K562 (cell line): ENCODE measurements at regions not wholly inside any gene's neighbourhood (a gene's known extent, or its start where the extent isn't known, plus 50 kb on each side); places are given as distances from the start of the nearest gene placed in this dataset.

Experiments used
- ATAC-seq: fragments of 200-7000 bp; cut with Tn5 transposase; 3 replicates; pipeline ENCODE4 v1.9.1; 2020; ENCODE audit warnings: moderate library complexity
- BruUV-seq: library from RNA; stranded (reverse); fragments of 400-500 nt; replicated peaks from 2 replicates; lab custom pipeline; 2021; lab: Mats Ljungman, UMichigan
- CTCF ChIA-PET: fragments of 300-600 bp; formaldehyde crosslinking; extraction: SDS; loops from one replicate; lab custom pipeline; 2021; ENCODE audit warnings: low intra/inter-chr PET ratio; lab: Yijun Ruan, JAX
- POLR2A ChIA-PET: fragments of 300-600, 350-650 bp; sonication (Branson Sonifier 250); formaldehyde crosslinking; extraction: SDS; loops from one replicate; lab custom pipeline; 2021; ENCODE audit warnings: antibody characterized with exemption, inconsistent platforms; lab: Yijun Ruan, JAX
- DNase-seq, 4 experiments: peaks; one replicate each; pipeline versions ENCODE4 v3.0.0 to v3.0.0-alpha.2; 2011 to 2018; ENCODE audit warnings: low spot score in 3 of 4, mixed read lengths in 3 of 4; ENCODE audit errors: extremely low read depth in 1 of 4
- FAIRE-seq: peaks from 2 replicates; lab custom pipeline; 2011; peaks lifted over from hg19 to GRCh38; lab: Jason Lieb, UNC
- H2AFZ ChIP-seq: 2 replicates; pipeline ENCODE4 v1.6.0; 2011; ENCODE audit warnings: low read depth, low read length, control low read depth, inconsistent platforms
- H3K27ac ChIP-seq: fragments of 200-600 bp; 3 replicates; pipeline ENCODE4 v1.8.0; 2011; ENCODE audit warnings: low read depth, mild to moderate bottlenecking, control low read depth, inconsistent platforms, low read length, moderate library complexity, mixed read lengths; ENCODE audit errors: extremely low read depth
- H3K27me3 ChIP-seq, 2 experiments: fragments of 300-600 bp in 1 of 2; 2 replicates in 1 of 2; 3 replicates in 1 of 2; pipeline versions ENCODE4 v1.6.0 to v1.8.0; 2011; ENCODE audit warnings: inconsistent platforms in 2 of 2, low read length in 2 of 2, mild to moderate bottlenecking in 1 of 2, mixed read lengths in 1 of 2, moderate library complexity in 1 of 2; ENCODE audit not compliant: control insufficient read depth in 2 of 2, insufficient read depth in 2 of 2
- H3K36me3 ChIP-seq: fragments of 300-600 bp; 3 replicates; pipeline ENCODE4 v1.8.0; 2011; ENCODE audit warnings: mild to moderate bottlenecking, low read length, inconsistent platforms; ENCODE audit not compliant: control insufficient read depth, insufficient read depth
- H3K4me1 ChIP-seq, 2 experiments: fragments of 200-600 bp in 1 of 2; replicated peaks in 1 of 2; 2 replicates in 1 of 2; 3 replicates in 1 of 2; pipeline versions ENCODE4 v1.5.1 to v1.8.0; 2011; ENCODE audit warnings: inconsistent platforms in 2 of 2, low read length in 2 of 2, mild to moderate bottlenecking in 1 of 2, mixed read lengths in 1 of 2, moderate library complexity in 1 of 2; ENCODE audit not compliant: control insufficient read depth in 2 of 2, insufficient read depth in 2 of 2
- H3K4me2 ChIP-seq: 2 replicates; pipeline ENCODE4 v1.6.1; 2011; ENCODE audit warnings: low read length, control low read depth, inconsistent platforms, mixed read lengths; ENCODE audit not compliant: insufficient read depth
- H3K4me3 ChIP-seq: fragments of 200-600 bp; sonication (generic), shearing (Covaris generic); 2 replicates; pipeline ENCODE4 v1.5.1; 2016; ENCODE audit warnings: control low read depth, inconsistent platforms
- H3K79me2 ChIP-seq: fragments of 200-600 bp; 3 replicates; pipeline ENCODE4 v1.8.0; 2011; ENCODE audit warnings: low read length, inconsistent platforms; ENCODE audit not compliant: control insufficient read depth, insufficient read depth
- H3K9ac ChIP-seq, 2 experiments: 2 replicates each; pipeline versions ENCODE4 v1.6.0 to v1.6.1; 2011; ENCODE audit warnings: low read depth in 2 of 2, low read length in 2 of 2, control low read depth in 1 of 2, inconsistent platforms in 1 of 2, mild to moderate bottlenecking in 1 of 2, mixed read lengths in 1 of 2; ENCODE audit not compliant: insufficient read depth in 1 of 2
- H3K9me1 ChIP-seq: one replicate; pipeline ENCODE4 v1.6.0; 2011; ENCODE audit warnings: inconsistent platforms, mild to moderate bottlenecking, low read length, moderate library complexity; ENCODE audit not compliant: control insufficient read depth, insufficient read depth
- H3K9me3 ChIP-seq: replicated peaks from 2 replicates; pipeline ENCODE4 v1.5.1; 2011; ENCODE audit warnings: low read depth, low read length, inconsistent platforms; ENCODE audit not compliant: control insufficient read depth, insufficient read depth
- H4K20me1 ChIP-seq: replicated peaks from 2 replicates; pipeline ENCODE4 v1.6.1; 2011; ENCODE audit warnings: low read length, inconsistent platforms, mixed read lengths; ENCODE audit not compliant: control insufficient read depth, insufficient read depth
- FOXJ2 ChIP-seq: fragments of 200-800 bp; sonication (Bioruptor generic); IDR thresholded peaks from 2 replicates; pipeline ENCODE4 v1.6.1; 2016; ENCODE audit warnings: missing genetic modification characterization, missing compliant biosample characterization
- KDM4B ChIP-seq, 2 experiments: fragments of 450-650 bp in 1 of 2; sonication (generic) in 1 of 2; IDR thresholded peaks; 2 replicates each; pipeline ENCODE4 v1.6.1; 2016 to 2017; ENCODE audit warnings: borderline replicate concordance in 2 of 2, antibody characterized with exemption in 1 of 2, low read depth in 1 of 2, mild to moderate bottlenecking in 1 of 2
- ZNF174 ChIP-seq: fragments of 250-450 bp; sonication (Bioruptor Pico); IDR thresholded peaks from 2 replicates; pipeline ENCODE4 v1.4.0; 2020; ENCODE audit warnings: mild to moderate bottlenecking
- WGBS: fragments of 100-300 bp; shearing (Covaris generic); methylation state at CpG from one replicate; pipeline ENCODE4 v1.1.6; 2016; ENCODE audit warnings: low coverage, mixed read lengths; ENCODE audit not compliant: insufficient coverage; ENCODE audit errors: missing lambda C conversion rate; 5-methylcytosine and 5-hydroxymethylcytosine counted together
- in situ Hi-C: fragments of 300-500 bp; cut with MboI; formaldehyde crosslinking; loops from 4 replicates; pipeline ENCODE4 v1.15.0; 2018; ENCODE audit warnings: inconsistent platforms, mixed read lengths
- intact Hi-C: fragments of 100-400 bp; cut with micrococcal nuclease; formaldehyde crosslinking; loops from 2 replicates; pipeline ENCODE4 v1.14.2; 2022
- TF ChIP-seq, protein P1 (sequence below): fragments of 250-450 bp; sonication (Bioruptor Pico); IDR thresholded peaks from 2 replicates; pipeline ENCODE4 v1.5.0; 2021

DNA sequence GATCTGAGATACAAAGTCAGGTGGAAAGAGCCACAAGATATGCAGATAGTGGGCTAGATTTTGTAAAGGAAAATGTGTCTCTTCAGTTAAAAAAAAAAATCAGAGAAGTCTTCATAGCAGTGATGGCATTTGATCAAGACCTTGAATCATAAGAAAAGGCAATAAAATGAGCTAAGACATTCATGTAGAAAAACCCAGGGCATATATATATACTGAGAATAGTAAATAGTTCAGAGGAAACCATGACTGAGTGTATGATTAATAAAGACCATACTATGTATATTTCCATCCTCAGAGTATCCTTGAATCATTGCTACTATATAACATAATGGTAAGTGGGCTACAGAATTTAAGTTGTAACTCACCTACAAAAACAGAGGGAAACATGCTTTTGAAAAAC is 321.7 kb upstream of the NR5A2 start (continued):
- no peak for TF ChIP-seq FOXJ2 (tag)
- TF ChIP-seq KDM4B (IDR thresholded peaks at IDR 0.05; ENCODE audit: borderline replicate concordance in 2 of 2, low read depth in 1 of 2) = no peak
- TF ChIP-seq ZNF174 (CRISPR knock-in tag) = no peak

DNA sequence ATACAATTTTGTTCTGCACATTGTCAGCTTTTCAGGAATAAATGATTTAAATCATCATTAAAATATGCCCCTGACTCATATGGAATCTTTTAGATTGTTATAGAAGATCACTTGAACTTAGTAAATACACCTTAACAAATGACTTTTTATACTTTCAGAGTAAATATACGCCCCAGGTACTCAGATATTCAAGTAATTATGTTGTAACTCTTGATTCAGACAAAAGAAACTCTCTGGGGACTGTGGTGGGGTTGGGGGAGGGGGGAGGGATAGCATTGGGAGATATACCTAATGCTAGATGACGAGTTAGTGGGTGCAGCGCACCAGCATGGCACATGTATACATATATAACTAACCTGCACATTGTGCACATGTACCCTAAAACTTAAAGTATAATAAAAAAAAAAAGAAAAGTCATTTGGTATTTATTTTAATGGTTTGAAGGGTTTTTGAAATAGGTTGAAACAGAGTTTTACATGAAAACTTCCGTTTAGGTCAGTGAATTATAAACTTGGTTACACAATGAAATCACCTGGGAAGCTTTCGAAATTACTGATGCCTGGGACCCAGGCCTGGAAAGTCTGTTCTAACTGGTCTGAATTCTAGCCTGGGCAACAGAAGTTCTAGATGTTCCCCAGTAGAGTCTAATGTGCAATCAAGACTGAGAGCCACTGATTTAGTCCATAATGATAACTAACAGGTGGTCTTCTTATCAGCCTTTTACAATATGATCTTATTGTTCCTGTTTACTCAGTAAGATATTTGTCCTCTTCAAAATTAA is 320.5 kb upstream of the NR5A2 start:
- FAIRE-seq = no peak
- H3K9ac ChIP-seq = no peak overlapping the region
- intact Hi-C loops (no loop called here), in situ Hi-C loops (no loop called here)
- H3K4me3 ChIP-seq = no peak overlapping the region
- H3K4me2 ChIP-seq = no peak overlapping the region
- no peaks in the 10 kb centered on the region for H3K9me3 ChIP-seq
- H3K79me2 ChIP-seq = no peaks in the 10 kb centered on the region
- CTCF ChIA-PET = no interaction called here
- H3K27ac ChIP-seq = no peak overlapping the region
- H2AFZ ChIP-seq = no peak overlapping the region
- no peaks in the 10 kb centered on the region for H3K9me1 ChIP-seq
- no peaks in the 10 kb centered on the region for H3K4me1 ChIP-seq
- no TSS peak for BruUV-seq
- no peak for ATAC-seq
- H4K20me1 ChIP-seq = no peaks in the 10 kb centered on the region
- DNase-seq = no peak
- H3K27me3 ChIP-seq = no peaks in the 10 kb centered on the region
- TF ChIP-seq, protein P1, sequence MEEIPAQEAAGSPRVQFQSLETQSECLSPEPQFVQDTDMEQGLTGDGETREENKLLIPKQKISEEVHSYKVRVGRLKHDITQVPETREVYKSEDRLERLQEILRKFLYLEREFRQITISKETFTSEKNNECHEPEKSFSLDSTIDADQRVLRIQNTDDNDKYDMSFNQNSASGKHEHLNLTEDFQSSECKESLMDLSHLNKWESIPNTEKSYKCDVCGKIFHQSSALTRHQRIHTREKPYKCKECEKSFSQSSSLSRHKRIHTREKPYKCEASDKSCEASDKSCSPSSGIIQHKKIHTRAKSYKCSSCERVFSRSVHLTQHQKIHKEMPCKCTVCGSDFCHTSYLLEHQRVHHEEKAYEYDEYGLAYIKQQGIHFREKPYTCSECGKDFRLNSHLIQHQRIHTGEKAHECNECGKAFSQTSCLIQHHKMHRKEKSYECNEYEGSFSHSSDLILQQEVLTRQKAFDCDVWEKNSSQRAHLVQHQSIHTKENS (CRISPR knock-in tag) = no peak
- TF ChIP-seq, all 486 proteins: peak for 0
- H3K36me3 ChIP-seq = no peaks in the 10 kb centered on the region
- 0% methylated on average over 3 of the region's 5 CpGs for WGBS
- POLR2A ChIA-PET = no interaction called here
